NCI-H2107 treated with DMSO at 0.1 percent for 48 hours (cell line): ENCODE measurements at regions not wholly inside any gene's neighbourhood (a gene's known extent, or its start where the extent isn't known, plus 50 kb on each side); places are given as distances from the start of the nearest gene placed in this dataset.
"Not testable (repeated sequence)": the region's sequence is repeated elsewhere in the genome, so short reads cannot be mapped to it uniquely, and the experiment has no call there.

Experiments used
- DNase-seq: peaks from one replicate; lab custom pipeline; 2025; ENCODE audit not compliant: unreplicated experiment; lab: John Stamatoyannopoulos, UW

- no peak for DNase-seq
These were observed 1672.9 kb downstream of the REEP3 start for GRCh38 chr10:65194126-65194525.

DNA sequence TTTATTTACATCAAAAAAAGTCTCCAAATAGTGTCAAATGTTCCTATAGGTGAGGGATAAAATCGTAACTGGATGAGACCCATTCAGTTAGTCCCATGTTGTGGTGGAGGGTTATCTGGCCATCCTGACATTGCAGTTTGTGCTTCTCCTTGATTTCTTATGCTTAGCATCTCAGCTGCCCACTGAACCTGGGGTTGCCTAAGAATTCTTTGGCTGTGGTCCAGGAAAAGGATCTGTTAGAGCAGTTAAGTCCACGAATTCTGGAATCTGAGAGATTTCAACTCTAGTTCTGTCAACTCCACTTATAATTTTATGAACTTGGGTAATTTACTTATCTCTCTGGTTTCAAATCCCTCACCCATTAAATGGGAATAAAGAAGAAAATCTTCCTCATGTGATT is 1673.4 kb downstream of the REEP3 start:
- DNase-seq, result no peak

GRCh38 chr10:65196111-65196510 is 1674.9 kb downstream of the REEP3 start:
- DNase-seq, result no peak

DNA sequence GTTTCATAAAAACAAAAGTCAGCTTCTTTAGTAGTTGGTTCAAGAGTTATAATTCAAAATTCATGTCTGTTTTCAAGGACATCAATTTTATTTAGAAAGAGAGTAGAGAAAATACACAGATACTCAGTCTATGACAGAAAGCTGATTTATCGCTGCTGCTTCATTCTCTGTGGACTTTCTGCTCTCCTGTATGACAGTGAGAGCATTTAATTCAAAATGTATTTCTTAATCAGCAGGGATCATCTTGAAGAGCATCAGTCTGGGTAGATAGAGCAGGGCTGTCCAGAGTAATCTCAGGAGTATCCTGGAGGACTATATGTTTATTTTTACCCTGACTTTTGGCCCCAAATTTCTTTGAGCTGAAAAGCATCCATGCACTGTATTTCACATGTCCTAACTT is 1676.7 kb downstream of the REEP3 start:
- DNase-seq, result no peak

- no peak for DNase-seq
These were observed 1680.3 kb downstream of the REEP3 start for GRCh38 chr10:65201491-65201890.

DNA sequence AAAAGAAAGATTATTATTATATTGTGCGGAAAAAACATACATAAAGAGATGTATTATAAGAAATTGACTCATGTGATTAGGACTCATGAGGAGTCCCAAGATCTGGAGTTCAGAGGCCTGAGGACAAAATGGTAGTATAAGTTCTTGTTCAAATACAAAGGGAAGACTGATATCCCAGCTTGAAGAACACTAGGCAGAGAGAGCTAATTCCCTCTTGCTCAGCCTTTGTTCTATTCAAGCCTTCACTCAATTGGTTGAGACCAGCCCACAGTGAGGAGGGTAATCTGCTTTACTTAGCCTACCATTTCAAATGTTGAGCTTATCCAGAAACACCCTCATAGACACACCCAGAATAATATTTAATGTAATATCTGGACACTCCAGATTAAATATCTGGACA is 1683.8 kb downstream of the REEP3 start:
- no peak for DNase-seq

DNA sequence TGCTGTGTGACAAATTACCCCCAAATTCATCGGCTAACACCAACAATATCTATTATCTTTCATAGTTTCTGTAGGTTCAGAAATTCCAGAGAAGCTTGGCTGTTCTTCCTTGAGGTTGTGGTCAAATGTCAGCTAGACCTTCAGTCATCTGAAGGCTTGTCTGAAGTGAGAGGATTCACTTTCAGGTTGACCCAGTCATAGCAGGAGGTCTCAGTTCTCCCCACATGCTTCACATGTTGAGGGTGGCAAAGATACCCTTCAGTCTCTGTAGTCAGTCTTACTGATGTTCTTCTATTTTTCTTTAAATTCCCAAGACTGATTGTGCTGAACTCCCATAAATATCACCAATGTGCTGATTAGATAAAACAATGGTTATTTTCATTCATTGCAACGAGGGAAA is 1692.0 kb downstream of the REEP3 start:
- DNase-seq, result no peak

DNA sequence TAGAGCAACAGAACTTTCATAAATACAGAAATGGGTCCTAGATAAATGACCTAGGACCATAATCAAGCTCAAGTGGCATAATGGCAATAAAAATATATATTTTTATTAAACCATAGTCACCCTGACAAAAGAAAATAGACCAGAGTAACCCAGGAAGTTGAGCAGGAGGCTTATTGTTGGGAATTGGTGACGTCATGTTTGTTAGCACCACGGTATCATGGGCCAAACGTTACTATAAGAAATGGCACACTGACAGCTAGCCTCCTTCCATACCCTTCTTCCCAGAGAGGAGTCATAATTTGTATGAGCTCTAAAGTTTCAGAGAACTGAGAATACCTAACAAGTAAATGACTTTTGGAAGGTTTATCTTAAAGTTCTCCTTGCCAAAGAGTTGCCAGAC is 1698.2 kb downstream of the REEP3 start:
- no peak for DNase-seq

DNA sequence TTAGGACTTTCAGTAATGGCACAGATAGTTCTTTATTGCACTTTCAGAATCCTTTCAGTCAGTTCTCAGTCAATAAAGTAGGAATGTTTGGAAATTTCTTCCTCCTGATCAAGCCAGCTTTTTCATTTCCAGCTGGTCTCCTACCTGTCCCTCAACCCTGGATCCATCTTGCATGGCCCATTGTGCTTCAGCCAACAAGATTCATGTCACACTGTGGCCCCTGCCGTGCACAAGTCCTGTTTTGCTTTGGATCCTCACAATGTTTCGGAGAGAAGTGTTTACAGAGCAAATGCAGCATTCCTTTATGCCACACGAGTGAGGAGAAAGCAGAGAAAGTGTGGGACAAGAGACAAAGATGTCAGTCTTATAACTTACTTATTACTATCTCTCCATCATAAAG is 1694.7 kb upstream of the LRRTM3 start:
- no peak for DNase-seq

- DNase-seq, result no peak
These were observed 1691.6 kb upstream of the LRRTM3 start for GRCh38 chr10:65234261-65234660.

GRCh38 chr10:65235266-65235665 is 1690.6 kb upstream of the LRRTM3 start:
- DNase-seq, result no peak

- DNase-seq, result no peak
These were observed 1690.0 kb upstream of the LRRTM3 start for GRCh38 chr10:65235846-65236245.

GRCh38 chr10:65265451-65265954 is 1660.3 kb upstream of the LRRTM3 start:
- DNase-seq, result no peak

DNA sequence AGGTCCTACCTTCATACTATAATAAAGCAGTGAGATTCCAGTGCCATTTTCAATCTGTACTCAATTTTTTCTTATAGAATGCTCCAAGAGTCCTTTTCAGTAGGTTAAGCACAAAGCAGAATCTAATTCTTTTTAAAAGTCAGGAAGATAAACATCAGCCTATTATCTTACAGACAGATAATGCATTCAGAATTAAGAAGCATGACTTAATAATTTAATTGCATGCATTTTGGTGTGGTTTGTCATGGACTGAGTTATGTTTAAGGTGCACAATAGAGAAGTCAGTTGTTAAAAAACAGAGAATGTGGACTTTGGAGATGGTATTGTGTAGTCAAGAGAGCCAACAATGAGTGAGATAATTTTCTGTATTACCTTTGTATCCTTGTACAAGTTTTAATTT is 1656.3 kb upstream of the LRRTM3 start:
- not testable (repeated sequence) for DNase-seq

DNA sequence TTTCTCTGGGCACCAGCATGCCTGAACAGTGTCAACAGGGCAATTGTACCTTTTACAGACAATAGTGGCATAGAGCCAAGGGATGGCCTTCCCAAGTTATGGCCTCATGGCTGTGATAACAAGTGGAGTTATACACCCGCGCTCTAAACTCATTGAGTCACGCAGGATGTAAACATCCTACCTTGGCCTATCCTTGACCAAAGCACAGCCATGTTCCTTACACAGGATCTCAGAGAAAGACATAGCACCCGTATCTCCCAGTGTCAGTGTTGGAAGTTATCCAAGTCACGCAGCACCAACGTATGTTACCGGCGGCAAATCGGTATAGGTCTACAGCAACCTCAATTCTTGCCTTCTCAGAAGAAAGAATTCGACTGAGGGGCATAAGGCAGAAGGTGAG is 1654.9 kb upstream of the LRRTM3 start:
- no peak for DNase-seq

DNA sequence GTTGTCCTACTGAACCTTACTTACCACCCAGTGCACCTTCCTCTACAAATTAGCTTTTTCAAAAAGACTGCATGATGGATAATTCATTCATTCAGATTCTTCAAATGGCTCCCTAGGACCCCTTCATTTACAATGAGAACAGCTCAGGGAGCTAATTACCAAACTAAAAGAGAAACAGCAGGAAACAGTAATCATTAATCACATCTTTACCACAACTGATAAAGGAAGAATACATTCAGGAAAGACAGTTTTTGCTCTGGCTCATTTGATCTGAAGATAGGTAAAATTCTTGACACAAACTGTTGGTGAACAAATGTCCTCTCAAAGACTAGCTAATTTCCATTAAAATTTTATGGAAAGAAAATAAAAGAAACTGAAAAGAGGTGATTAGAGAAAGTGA is 1652.7 kb upstream of the LRRTM3 start:
- DNase-seq, result no peak

GRCh38 chr10:65275296-65275695 is 1650.5 kb upstream of the LRRTM3 start:
- no peak for DNase-seq

GRCh38 chr10:65284495-65285041 is 1641.3 kb upstream of the LRRTM3 start:
- DNase-seq, result no peak

DNA sequence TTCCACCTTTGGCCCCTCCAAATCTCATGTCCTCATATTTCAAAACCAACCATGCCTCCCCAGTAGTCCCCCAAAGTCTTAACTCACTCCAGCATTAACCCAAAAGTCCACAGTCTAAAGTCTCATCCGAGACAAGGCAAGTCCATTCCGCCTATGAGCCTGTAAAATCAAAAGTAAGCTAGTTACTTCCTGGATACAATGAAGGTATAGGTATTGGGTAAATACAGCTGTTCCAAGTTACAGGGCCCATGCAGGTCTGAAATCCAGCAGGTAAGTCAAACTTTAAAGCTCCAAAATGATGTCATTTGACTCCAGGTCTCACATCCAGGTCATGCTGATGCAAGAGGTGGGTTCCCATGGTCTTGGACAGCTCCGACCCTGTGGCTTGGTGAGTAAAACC is 1640.1 kb upstream of the LRRTM3 start:
- not testable (repeated sequence) for DNase-seq

DNA sequence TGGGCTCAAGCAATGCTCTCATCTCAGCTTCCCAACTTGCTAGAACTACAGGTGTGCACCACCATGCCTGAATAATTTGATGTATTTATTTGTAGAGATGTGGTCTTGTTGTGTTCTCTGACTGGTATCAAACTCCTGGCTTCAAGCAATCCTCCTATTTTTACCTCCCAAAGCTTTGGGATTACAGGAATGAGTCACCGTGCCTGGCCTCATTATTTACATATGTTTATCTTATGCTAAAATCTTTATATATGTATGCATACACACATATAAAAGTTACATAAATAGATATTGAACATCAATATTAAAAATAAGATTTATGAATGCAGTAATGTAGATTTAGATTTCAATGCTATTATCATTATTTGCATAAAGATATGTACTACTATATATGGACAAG is 1634.5 kb upstream of the LRRTM3 start:
- no peak for DNase-seq

DNA sequence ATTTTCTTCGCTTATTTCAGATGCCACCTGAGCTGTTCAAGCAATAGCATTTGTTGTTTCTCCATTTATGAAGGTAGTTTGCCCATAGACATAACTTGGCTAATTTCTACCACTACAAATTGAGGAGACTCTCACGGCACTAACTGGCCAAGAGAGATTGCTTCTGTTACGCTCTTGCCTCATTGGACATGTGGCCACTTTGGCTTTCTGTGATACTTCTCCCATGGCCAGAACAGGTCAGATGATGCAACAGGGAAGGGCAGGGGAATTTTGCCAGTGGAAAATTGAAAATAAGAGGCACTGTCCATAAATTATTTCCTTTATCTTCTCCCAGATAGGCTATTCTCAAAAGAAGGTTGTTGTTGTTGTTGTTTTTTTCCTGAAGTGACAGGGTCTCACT is 1633.3 kb upstream of the LRRTM3 start:
- no peak for DNase-seq

GRCh38 chr10:65294329-65294728 is 1631.5 kb upstream of the LRRTM3 start:
- DNase-seq, result no peak

- no peak for DNase-seq
These were observed 1624.7 kb upstream of the LRRTM3 start for GRCh38 chr10:65301181-65301580.

- DNase-seq, result no peak
These were observed 1619.6 kb upstream of the LRRTM3 start for GRCh38 chr10:65306201-65306600.
